ENCODE measurements at regions not wholly inside any gene's neighbourhood (a gene's known extent, or its start where the extent isn't known, plus 50 kb on each side); places are given as distances from the start of the nearest gene placed in this dataset.

DNA sequence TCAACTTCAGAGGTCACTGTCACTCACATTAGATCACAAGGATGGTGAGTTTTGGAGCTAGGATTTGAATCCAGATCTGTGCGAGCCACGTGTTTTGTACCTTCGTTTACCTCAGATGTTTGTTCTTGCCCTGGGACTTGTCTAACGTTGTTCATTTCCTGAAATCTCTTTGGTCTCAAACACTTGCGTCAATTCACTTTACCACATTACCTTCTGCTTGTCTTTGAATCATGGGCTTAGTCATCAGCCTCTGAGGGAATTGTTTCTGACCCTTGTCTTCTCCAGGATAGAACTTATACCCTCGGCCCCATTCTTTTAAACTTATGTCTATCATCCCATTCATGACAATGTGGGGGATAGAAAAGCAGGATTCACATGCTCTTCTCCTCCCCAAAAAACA lies 282.7 kb downstream of the DCDC2C start:
- TF ChIP-seq, protein P1, sequence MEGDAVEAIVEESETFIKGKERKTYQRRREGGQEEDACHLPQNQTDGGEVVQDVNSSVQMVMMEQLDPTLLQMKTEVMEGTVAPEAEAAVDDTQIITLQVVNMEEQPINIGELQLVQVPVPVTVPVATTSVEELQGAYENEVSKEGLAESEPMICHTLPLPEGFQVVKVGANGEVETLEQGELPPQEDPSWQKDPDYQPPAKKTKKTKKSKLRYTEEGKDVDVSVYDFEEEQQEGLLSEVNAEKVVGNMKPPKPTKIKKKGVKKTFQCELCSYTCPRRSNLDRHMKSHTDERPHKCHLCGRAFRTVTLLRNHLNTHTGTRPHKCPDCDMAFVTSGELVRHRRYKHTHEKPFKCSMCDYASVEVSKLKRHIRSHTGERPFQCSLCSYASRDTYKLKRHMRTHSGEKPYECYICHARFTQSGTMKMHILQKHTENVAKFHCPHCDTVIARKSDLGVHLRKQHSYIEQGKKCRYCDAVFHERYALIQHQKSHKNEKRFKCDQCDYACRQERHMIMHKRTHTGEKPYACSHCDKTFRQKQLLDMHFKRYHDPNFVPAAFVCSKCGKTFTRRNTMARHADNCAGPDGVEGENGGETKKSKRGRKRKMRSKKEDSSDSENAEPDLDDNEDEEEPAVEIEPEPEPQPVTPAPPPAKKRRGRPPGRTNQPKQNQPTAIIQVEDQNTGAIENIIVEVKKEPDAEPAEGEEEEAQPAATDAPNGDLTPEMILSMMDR (conservative IDR thresholded peaks at IDR 0.05) = no peak
- TF ChIP-seq ZFX (IDR thresholded peaks at IDR 0.05) = no peak

All from C4-2B (cell line).